ENCODE measurements at regions not wholly inside any gene's neighbourhood (a gene's known extent, or its start where the extent isn't known, plus 50 kb on each side); places are given as distances from the start of the nearest gene placed in this dataset.

- TF ChIP-seq TAF1 (IDR thresholded peaks at IDR 0.05; ENCODE audit: borderline replicate concordance, low read depth, low read length): no peak
- no peak for TF ChIP-seq PBX3 (IDR thresholded peaks at IDR 0.05)
- TF ChIP-seq RXRA (IDR thresholded peaks at IDR 0.05; ENCODE audit: borderline replicate concordance, low read depth): no peak
- TF ChIP-seq NFIC (IDR thresholded peaks at IDR 0.05; ENCODE audit: borderline replicate concordance): no peak
- TF ChIP-seq POLR2AphosphoS5 (IDR thresholded peaks at IDR 0.05; ENCODE audit: low read depth, low read length): no peak
- no peak for TF ChIP-seq SMC3 (IDR thresholded peaks at IDR 0.05; ENCODE audit: low read depth, low read length)
- no peak for TF ChIP-seq CTCF (IDR thresholded peaks at IDR 0.05)
- TF ChIP-seq, protein P1, sequence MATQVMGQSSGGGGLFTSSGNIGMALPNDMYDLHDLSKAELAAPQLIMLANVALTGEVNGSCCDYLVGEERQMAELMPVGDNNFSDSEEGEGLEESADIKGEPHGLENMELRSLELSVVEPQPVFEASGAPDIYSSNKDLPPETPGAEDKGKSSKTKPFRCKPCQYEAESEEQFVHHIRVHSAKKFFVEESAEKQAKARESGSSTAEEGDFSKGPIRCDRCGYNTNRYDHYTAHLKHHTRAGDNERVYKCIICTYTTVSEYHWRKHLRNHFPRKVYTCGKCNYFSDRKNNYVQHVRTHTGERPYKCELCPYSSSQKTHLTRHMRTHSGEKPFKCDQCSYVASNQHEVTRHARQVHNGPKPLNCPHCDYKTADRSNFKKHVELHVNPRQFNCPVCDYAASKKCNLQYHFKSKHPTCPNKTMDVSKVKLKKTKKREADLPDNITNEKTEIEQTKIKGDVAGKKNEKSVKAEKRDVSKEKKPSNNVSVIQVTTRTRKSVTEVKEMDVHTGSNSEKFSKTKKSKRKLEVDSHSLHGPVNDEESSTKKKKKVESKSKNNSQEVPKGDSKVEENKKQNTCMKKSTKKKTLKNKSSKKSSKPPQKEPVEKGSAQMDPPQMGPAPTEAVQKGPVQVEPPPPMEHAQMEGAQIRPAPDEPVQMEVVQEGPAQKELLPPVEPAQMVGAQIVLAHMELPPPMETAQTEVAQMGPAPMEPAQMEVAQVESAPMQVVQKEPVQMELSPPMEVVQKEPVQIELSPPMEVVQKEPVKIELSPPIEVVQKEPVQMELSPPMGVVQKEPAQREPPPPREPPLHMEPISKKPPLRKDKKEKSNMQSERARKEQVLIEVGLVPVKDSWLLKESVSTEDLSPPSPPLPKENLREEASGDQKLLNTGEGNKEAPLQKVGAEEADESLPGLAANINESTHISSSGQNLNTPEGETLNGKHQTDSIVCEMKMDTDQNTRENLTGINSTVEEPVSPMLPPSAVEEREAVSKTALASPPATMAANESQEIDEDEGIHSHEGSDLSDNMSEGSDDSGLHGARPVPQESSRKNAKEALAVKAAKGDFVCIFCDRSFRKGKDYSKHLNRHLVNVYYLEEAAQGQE (IDR thresholded peaks at IDR 0.05; ENCODE audit: low read depth, low read length): no peak
- TF ChIP-seq EZH2phosphoT487 (IDR thresholded peaks at IDR 0.05; ENCODE audit: borderline replicate concordance, low read depth): no peak
- TF ChIP-seq, protein P2, sequence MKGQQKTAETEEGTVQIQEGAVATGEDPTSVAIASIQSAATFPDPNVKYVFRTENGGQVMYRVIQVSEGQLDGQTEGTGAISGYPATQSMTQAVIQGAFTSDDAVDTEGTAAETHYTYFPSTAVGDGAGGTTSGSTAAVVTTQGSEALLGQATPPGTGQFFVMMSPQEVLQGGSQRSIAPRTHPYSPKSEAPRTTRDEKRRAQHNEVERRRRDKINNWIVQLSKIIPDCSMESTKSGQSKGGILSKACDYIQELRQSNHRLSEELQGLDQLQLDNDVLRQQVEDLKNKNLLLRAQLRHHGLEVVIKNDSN (IDR thresholded peaks at IDR 0.05; ENCODE audit: borderline replicate concordance, low read depth): no peak
- no peak for TF ChIP-seq TCF12 (IDR thresholded peaks at IDR 0.05)
Measured at GRCh38 chr2:104280216-104280615, 573.7 kb upstream of the POU3F3 start.
